DMS 273 (cell line): ENCODE measurements at regions not wholly inside any gene's neighbourhood (a gene's known extent, or its start where the extent isn't known, plus 50 kb on each side); places are given as distances from the start of the nearest gene placed in this dataset.
"Not testable (repeated sequence)": the region's sequence is repeated elsewhere in the genome, so short reads cannot be mapped to it uniquely, and the experiment has no call there.

Source experiments
- DNase-seq: peaks from one replicate; lab custom pipeline; 2025; ENCODE audit not compliant: unreplicated experiment; lab: John Stamatoyannopoulos, UW

- DNase-seq: not testable (repeated sequence)
These were observed 183.8 kb upstream of the ZNF217 start for GRCh38 chr20:53777402-53777801.

GRCh38 chr20:53776858-53777257 is 183.2 kb upstream of the ZNF217 start:
- DNase-seq: no peak

GRCh38 chr20:53774461-53775203 is 181.0 kb upstream of the ZNF217 start:
- DNase-seq: no peak

- no peak for DNase-seq
These were observed 180.3 kb upstream of the ZNF217 start for GRCh38 chr20:53773792-53774401.

GRCh38 chr20:53773066-53773791 is 179.6 kb upstream of the ZNF217 start:
- DNase-seq: not testable (repeated sequence)

- no peak for DNase-seq
These were observed 175.4 kb upstream of the ZNF217 start for GRCh38 chr20:53769041-53769440.

GRCh38 chr20:53768329-53768728 is 174.7 kb upstream of the ZNF217 start:
- no peak for DNase-seq

- no peak for DNase-seq
These were observed 173.7 kb upstream of the ZNF217 start for GRCh38 chr20:53767206-53767930.

- no peak for DNase-seq
These were observed 170.8 kb upstream of the ZNF217 start for GRCh38 chr20:53764415-53764800.

GRCh38 chr20:53763707-53764414 is 170.2 kb upstream of the ZNF217 start:
- peak; percentile 59 for DNase-seq

GRCh38 chr20:53762423-53762798 is 168.8 kb upstream of the ZNF217 start:
- DNase-seq: not testable (repeated sequence)

- no peak for DNase-seq
These were observed 166.4 kb upstream of the ZNF217 start for GRCh38 chr20:53760025-53760441.

GRCh38 chr20:53757472-53757913 is 163.9 kb upstream of the ZNF217 start:
- no peak for DNase-seq

- no peak for DNase-seq
These were observed 162.3 kb upstream of the ZNF217 start for GRCh38 chr20:53755733-53756531.

GRCh38 chr20:53753880-53754459 is 160.3 kb upstream of the ZNF217 start:
- DNase-seq: no peak

- peak; percentile 63 for DNase-seq
These were observed 159.6 kb upstream of the ZNF217 start for GRCh38 chr20:53752971-53753879.

GRCh38 chr20:53752583-53752970 is 158.9 kb upstream of the ZNF217 start:
- peak; percentile 60 for DNase-seq

- peak; percentile 25 for DNase-seq
These were observed 158.1 kb upstream of the ZNF217 start for GRCh38 chr20:53751620-53752318.
